GM12891 (cell line): ENCODE measurements at regions not wholly inside any gene's neighbourhood (a gene's known extent, or its start where the extent isn't known, plus 50 kb on each side); places are given as distances from the start of the nearest gene placed in this dataset.

ENCODE experiments used
- POLR2A ChIP-seq: IDR thresholded peaks from 2 replicates; pipeline ENCODE4 v1.6.1; 2011; ENCODE audit warnings: low read depth, low read length, control low read depth
- POLR2AphosphoS5 ChIP-seq: IDR thresholded peaks from 2 replicates; pipeline ENCODE4 v1.6.1; 2011; ENCODE audit warnings: low read depth, low read length, control low read depth
- TAF1 ChIP-seq: IDR thresholded peaks from 2 replicates; pipeline ENCODE4 v1.6.1; 2011; ENCODE audit warnings: low read depth, low read length, control low read depth

- TF ChIP-seq POLR2A (no peak), POLR2AphosphoS5 (no peak), TAF1 (no peak)
Observed at GRCh38 chr10:132992433-132993215, 50.3 kb upstream of the CFAP46 start.
